KMS-11 (cell line): ENCODE measurements at regions not wholly inside any gene's neighbourhood (a gene's known extent, or its start where the extent isn't known, plus 50 kb on each side); places are given as distances from the start of the nearest gene placed in this dataset.

Experiments
- H2AFZ ChIP-seq: fragments of 200-600 bp; sonication (generic); 2 replicates; pipeline ENCODE4 v1.6.1; 2016; ENCODE audit warnings: antibody characterized with exemption, mixed run types, low read depth
- H3K27ac ChIP-seq: fragments of 200-600 bp; sonication (generic); 2 replicates; pipeline ENCODE4 v1.6.1; 2016; ENCODE audit warnings: mild to moderate bottlenecking, mixed run types
- H3K27me3 ChIP-seq: fragments of 200-600 bp; sonication (generic); 2 replicates; pipeline ENCODE4 v1.6.1; 2017; ENCODE audit warnings: mild to moderate bottlenecking, low read depth, mixed run types, moderate library complexity; ENCODE audit not compliant: insufficient read depth
- H3K36me3 ChIP-seq: fragments of 200-600 bp; sonication (generic); 2 replicates; pipeline ENCODE4 v1.6.1; 2017; ENCODE audit warnings: mild to moderate bottlenecking, mixed run types; ENCODE audit not compliant: insufficient read depth
- H3K4me1 ChIP-seq: fragments of 200-600 bp; sonication (generic); 2 replicates; pipeline ENCODE4 v1.6.1; 2016; ENCODE audit warnings: mild to moderate bottlenecking, low read depth, mixed run types; ENCODE audit not compliant: poor library complexity, severe bottlenecking
- H3K4me2 ChIP-seq: fragments of 200-600 bp; sonication (generic); 2 replicates; pipeline ENCODE4 v1.7.0; 2016; ENCODE audit warnings: mild to moderate bottlenecking, mixed run types
- H3K4me3 ChIP-seq: fragments of 200-600 bp; sonication (generic); IDR thresholded peaks from 2 replicates; pipeline ENCODE4 v1.6.1; 2017; ENCODE audit warnings: low read depth, low read length, mixed read lengths; ENCODE audit not compliant: insufficient read depth
- H3K79me2 ChIP-seq: fragments of 200-600 bp; sonication (generic); 2 replicates; pipeline ENCODE4 v1.6.1; 2016; ENCODE audit warnings: low read depth, mixed run types; ENCODE audit not compliant: insufficient read depth
- H3K9ac ChIP-seq: fragments of 200-600 bp; sonication (generic); 2 replicates; pipeline ENCODE4 v1.6.1; 2016; ENCODE audit warnings: mild to moderate bottlenecking, mixed run types
- H4K20me1 ChIP-seq: fragments of 200-600 bp; sonication (generic); 2 replicates; pipeline ENCODE4 v1.6.1; 2016; ENCODE audit warnings: mild to moderate bottlenecking, mixed run types; ENCODE audit not compliant: insufficient read depth
- CTCF ChIP-seq: fragments of 200-600 bp; sonication (generic); conservative IDR thresholded peaks from 2 replicates; pipeline ENCODE4 v1.6.1; 2017; ENCODE audit warnings: low read depth, mild to moderate bottlenecking, antibody characterized with exemption, low read length, moderate library complexity, mixed read lengths

- H3K4me1 ChIP-seq = no peaks in the 10 kb centered on the region
- H3K4me2 ChIP-seq = no peak overlapping the region
- no peak for TF ChIP-seq CTCF
These were observed 59.9 kb upstream of the XPA start for GRCh38 chr9:97756991-97757390.

GRCh38 chr9:97758334-97758916, 61.3 kb upstream of the XPA start:
- Histone ChIP-seq H3K9ac (no peak overlapping the region), H3K4me2 (no peak overlapping the region), H4K20me1 (no peaks in the 10 kb centered on the region), H3K4me3 (no peak overlapping the region), H3K79me2 (no peaks in the 10 kb centered on the region), H2AFZ (no peak overlapping the region), H3K36me3 (no peaks in the 10 kb centered on the region), H3K27ac (no peak overlapping the region), H3K4me1 (no peaks in the 10 kb centered on the region), H3K27me3 (no peaks in the 10 kb centered on the region)
- TF ChIP-seq CTCF = no peak

More at GRCh38 chr9:97756991-97757390, 59.9 kb upstream of the XPA start:
- Histone ChIP-seq H3K36me3 (no peaks in the 10 kb centered on the region), H3K27ac (no peak overlapping the region), H4K20me1 (no peaks in the 10 kb centered on the region), H2AFZ (no peak overlapping the region), H3K4me3 (no peak overlapping the region), H3K79me2 (no peaks in the 10 kb centered on the region), H3K9ac (no peak overlapping the region), H3K27me3 (no peaks in the 10 kb centered on the region)

- no peaks in the 10 kb centered on the region for H3K36me3 ChIP-seq
- H2AFZ ChIP-seq = no peak overlapping the region
- H3K9ac ChIP-seq = no peak overlapping the region
- no peaks in the 10 kb centered on the region for H3K79me2 ChIP-seq
- H3K27me3 ChIP-seq = no peaks in the 10 kb centered on the region
- no peaks in the 10 kb centered on the region for H3K4me1 ChIP-seq
- H3K27ac ChIP-seq = no peak overlapping the region
- H3K4me2 ChIP-seq = no peak overlapping the region
- H4K20me1 ChIP-seq = no peaks in the 10 kb centered on the region
- H3K4me3 ChIP-seq = no peak overlapping the region
- TF ChIP-seq CTCF = no peak
These were observed 62.6 kb upstream of the XPA start for GRCh38 chr9:97759581-97760288.

- no peak for TF ChIP-seq CTCF
- H3K4me2 ChIP-seq = no peak overlapping the region
- H2AFZ ChIP-seq = no peak overlapping the region
- H3K27me3 ChIP-seq = no peaks in the 10 kb centered on the region
- H3K4me1 ChIP-seq = no peaks in the 10 kb centered on the region
- H3K79me2 ChIP-seq = no peaks in the 10 kb centered on the region
- H3K4me3 ChIP-seq = no peak overlapping the region
- no peak overlapping the region for H3K27ac ChIP-seq
- H3K9ac ChIP-seq = no peak overlapping the region
- H4K20me1 ChIP-seq = no peaks in the 10 kb centered on the region
- no peaks in the 10 kb centered on the region for H3K36me3 ChIP-seq
These were observed 64.0 kb upstream of the XPA start for GRCh38 chr9:97761056-97761598.
